Breast epithelium (tissue), 3 donors: ENCODE measurements at regions not wholly inside any gene's neighbourhood (a gene's known extent, or its start where the extent isn't known, plus 50 kb on each side); places are given as distances from the start of the nearest gene placed in this dataset.

Experiments used
- POLR2A ChIP-seq: fragments of 450-650 bp; IDR thresholded peaks from one replicate; pipeline ENCODE4 v1.6.1; 2016; ENCODE audit warnings: antibody characterized with exemption, mild to moderate bottlenecking, moderate library complexity
- POLR2AphosphoS5 ChIP-seq, 3 donors: sonication (generic); formaldehyde crosslinking; IDR thresholded peaks; one replicate each; pipeline ENCODE4 v1.6.1; 2017; ENCODE audit warnings: antibody characterized with exemption in 3 of 3
- TF ChIP-seq, protein P1 (sequence below), 3 donors: fragments of 450-650 bp; IDR thresholded peaks; one replicate each; pipeline ENCODE4 v1.5.1; 2016 to 2017; ENCODE audit warnings: antibody characterized with exemption in 3 of 3, mild to moderate bottlenecking in 3 of 3, moderate library complexity in 3 of 3

DNA sequence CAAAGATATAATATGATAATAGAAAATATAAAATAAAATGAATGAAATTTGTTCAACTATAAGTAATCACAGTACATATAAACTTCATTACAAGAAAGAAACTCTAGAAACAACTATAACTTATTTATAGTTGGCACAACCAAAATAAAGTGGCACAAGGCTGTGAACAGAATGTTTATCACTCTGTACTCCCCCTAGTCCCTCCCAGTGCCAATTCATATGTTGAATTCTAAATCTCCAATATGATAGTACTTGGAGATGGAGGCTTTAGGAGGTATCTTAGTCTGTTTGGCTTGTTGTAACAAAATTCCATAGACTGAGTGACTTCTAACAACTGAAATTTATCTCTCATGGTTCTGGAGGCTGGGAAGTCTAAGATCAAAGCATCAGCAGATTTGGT, 145.0 kb upstream of the TMEM229A start:
- TF ChIP-seq, protein P1, sequence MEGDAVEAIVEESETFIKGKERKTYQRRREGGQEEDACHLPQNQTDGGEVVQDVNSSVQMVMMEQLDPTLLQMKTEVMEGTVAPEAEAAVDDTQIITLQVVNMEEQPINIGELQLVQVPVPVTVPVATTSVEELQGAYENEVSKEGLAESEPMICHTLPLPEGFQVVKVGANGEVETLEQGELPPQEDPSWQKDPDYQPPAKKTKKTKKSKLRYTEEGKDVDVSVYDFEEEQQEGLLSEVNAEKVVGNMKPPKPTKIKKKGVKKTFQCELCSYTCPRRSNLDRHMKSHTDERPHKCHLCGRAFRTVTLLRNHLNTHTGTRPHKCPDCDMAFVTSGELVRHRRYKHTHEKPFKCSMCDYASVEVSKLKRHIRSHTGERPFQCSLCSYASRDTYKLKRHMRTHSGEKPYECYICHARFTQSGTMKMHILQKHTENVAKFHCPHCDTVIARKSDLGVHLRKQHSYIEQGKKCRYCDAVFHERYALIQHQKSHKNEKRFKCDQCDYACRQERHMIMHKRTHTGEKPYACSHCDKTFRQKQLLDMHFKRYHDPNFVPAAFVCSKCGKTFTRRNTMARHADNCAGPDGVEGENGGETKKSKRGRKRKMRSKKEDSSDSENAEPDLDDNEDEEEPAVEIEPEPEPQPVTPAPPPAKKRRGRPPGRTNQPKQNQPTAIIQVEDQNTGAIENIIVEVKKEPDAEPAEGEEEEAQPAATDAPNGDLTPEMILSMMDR (IDR thresholded peaks at IDR 0.05) = no peak
- TF ChIP-seq POLR2A = no peak
- no peak for TF ChIP-seq POLR2AphosphoS5 (IDR thresholded peaks at IDR 0.05)
